ENCODE measurements at regions not wholly inside any gene's neighbourhood (a gene's known extent, or its start where the extent isn't known, plus 50 kb on each side); places are given as distances from the start of the nearest gene placed in this dataset.

DNA sequence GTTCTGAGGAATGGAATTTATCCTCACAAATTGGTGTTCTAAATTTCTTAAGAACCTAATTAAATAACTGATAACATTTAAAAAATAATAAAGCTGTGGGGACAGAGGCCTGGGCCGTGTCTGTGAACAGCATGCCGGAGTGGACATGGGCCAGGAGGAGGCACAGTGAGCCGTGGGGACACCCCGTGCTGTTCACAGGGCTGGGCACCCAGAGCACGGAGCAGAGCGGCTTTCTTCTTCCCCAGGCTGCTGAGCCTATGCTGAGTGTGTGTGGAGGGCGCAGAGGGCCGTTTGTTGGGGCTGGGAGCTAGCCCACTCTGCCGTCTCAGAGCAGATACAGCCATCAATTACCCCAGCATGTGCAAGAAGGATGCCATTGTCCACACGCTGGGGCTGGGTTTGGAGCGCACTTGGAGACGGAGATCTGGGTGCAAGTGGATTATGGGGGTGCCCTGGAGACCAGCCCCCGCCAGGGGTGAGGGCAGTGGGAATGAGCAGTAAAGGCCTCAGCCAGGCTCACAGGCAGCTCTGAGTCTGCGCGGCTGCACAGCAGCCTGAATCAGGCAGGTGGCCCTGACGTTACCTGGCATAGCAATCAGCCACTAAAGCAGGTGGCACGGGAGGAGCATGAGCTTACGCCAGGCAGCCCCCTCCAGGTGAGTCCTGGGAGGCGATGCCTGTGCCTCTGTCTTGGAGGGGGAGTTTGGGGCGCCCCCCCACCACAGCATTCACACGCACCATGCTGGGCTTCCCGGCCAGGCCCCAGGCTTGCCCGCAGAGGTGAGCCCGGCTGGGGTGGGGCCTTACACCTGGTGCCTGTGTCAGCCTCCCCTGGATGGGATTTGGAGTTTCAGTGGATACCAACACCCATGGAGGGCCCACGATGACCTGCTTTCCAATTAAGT is 52.1 kb upstream of the SLC66A3 start:
- no peak for DNase-seq
- Mint-ChIP-seq H3K27ac (peak overlapping the region in 2 of 6 donors; percentile 31 to 60), H3K4me1 (no peaks in the 10 kb centered on the region), H3K27me3 (ENCODE audit: low read depth in 3 of 3) (peaks cover 0 to 4% (median 0%) of the 10 kb centered on the region in 3 donors), H3K4me3 (peak overlapping the region in 1 of 5 donors; percentile 68), H3K9me3 (no peaks in the 10 kb centered on the region), H3K36me3 (no peaks in the 10 kb centered on the region)

DNA sequence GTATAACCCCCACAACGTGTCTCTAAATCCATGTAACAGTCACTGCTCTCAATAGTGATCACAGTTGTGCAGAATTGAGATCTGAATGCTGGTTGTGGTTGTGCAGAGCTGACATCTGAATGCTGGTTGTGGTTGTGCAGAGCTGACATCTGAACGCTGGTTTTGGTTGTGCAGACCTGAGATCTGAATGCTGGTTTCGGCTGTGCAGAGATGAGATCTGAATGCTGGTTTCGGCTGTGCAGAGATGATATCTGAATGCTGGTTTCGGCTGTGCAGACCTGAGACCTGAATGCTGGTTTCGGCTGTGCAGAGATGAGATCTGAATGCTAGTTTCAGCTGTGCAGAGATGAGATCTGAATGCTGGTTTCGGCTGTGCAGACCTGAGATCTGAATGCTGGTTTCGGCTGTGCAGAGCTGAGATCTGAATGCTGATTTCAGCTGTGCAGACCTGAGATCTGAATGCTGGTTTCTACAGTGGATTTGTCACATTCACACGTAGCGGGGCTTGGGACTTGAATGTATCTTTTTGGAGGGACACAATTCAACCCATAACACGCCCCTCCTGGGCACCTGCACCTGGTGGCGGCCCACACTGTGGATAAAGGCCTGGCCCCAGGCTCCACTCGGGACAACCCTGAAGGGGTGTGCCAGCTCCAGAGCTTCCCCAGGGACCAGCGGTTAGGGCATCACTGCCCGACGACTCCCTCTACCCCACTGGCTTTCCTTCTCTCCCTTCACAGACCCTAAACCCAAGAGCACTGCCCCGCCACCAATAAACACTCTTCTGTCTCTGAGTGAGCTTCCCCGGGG is 51.1 kb upstream of the SLC66A3 start:
- H3K4me1 Mint-ChIP-seq, result no peaks in the 10 kb centered on the region
- H3K9me3 Mint-ChIP-seq, result no peaks in the 10 kb centered on the region
- H3K36me3 Mint-ChIP-seq, result no peaks in the 10 kb centered on the region
- H3K27ac Mint-ChIP-seq, result peak overlapping the region in 2 of 6 donors; percentile 31 to 70
- peaks cover 2 to 4% (median 3%) of the 10 kb centered on the region in 3 donors for H3K27me3 Mint-ChIP-seq (ENCODE audit: low read depth in 3 of 3)
- peak in 1 of 3 donors; percentile 21 for DNase-seq
- peak overlapping the region in 1 of 5 donors; percentile 68 for H3K4me3 Mint-ChIP-seq

DNA sequence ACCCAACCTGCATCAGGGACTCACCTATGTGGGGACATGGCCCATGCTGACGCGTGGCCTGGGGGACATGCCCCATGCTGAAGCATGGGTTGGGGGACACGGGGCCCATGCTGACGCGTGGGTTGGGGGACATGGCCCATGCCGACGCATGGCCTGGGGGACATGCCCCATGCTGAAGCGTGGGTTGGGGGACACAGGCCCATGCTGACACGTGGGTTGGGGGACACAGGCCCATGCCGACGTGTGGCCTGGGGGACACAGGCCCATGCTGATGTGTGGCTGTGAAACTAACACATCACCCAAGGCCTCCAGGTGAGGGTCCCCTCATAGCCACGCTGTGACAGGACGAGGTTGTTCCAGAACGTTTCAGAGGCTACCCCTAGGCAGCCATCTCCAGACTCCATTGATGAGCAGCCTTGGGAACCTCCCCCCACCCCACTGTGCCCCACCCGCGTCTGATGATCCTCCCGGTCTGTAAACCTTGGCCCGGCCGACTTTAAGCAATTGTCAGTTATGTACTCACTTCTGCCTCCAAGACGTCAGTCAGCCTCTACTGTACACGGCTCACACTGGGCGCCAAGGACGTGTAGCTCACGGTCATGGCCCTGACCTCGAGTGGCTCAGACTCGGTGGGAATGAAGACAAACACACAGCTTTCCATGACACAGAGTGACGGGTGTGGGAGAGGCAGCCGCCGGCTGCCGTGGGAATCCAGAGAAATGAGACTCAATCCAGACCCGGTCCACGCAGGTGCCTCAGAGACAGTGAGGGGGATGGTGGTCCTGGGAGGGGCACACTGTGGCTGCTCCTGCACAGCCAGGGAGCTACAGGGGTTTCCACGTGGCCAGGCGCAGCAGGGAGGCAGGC is 50.2 kb upstream of the SLC66A3 start:
- H3K4me3 Mint-ChIP-seq, result peak overlapping the region in 1 of 5 donors; percentile 43
- H3K9me3 Mint-ChIP-seq, result no peaks in the 10 kb centered on the region
- DNase-seq, result no peak
- H3K27me3 Mint-ChIP-seq (ENCODE audit: low read depth in 3 of 3), result peaks cover 2 to 3% (median 2%) of the 10 kb centered on the region in 3 donors
- H3K36me3 Mint-ChIP-seq, result no peaks in the 10 kb centered on the region
- no peaks in the 10 kb centered on the region for H3K4me1 Mint-ChIP-seq
- H3K27ac Mint-ChIP-seq, result peak overlapping the region in 1 of 6 donors; percentile 70

Data from immature natural killer cell (primary cell).